Suprapubic skin (tissue), 4 donors: ENCODE measurements at regions not wholly inside any gene's neighbourhood (a gene's known extent, or its start where the extent isn't known, plus 50 kb on each side); places are given as distances from the start of the nearest gene placed in this dataset.
"Not testable (repeated sequence)": the region's sequence is repeated elsewhere in the genome, so short reads cannot be mapped to it uniquely, and the experiment has no call there.

ENCODE experiments used
- CTCF ChIP-seq, 2 donors: fragments of 200-600 bp in 1 of 2; fragments of 450-650 bp in 1 of 2; sonication (generic) in 1 of 2; IDR thresholded peaks; one replicate each; pipeline ENCODE4 v1.5.1; 2016 to 2019; ENCODE audit warnings: antibody characterized with exemption in 2 of 2, mild to moderate bottlenecking in 1 of 2, moderate library complexity in 1 of 2
- EP300 ChIP-seq: sonication (generic); formaldehyde crosslinking; IDR thresholded peaks from one replicate; pipeline ENCODE4 v1.6.1; 2017; ENCODE audit warnings: antibody characterized with exemption
- POLR2A ChIP-seq, 2 donors: fragments of 450-650 bp; IDR thresholded peaks; one replicate each; pipeline ENCODE4 v1.6.1; 2017; ENCODE audit warnings: antibody characterized with exemption in 2 of 2, mild to moderate bottlenecking in 2 of 2, moderate library complexity in 2 of 2
- POLR2AphosphoS5 ChIP-seq, 3 donors: sonication (generic); formaldehyde crosslinking; IDR thresholded peaks; one replicate each; pipeline ENCODE4 v1.6.1; 2017; ENCODE audit warnings: antibody characterized with exemption in 3 of 3

GRCh38 chr17:22200187-22200586, 507.9 kb downstream of the KCNJ18 start:
- TF ChIP-seq POLR2AphosphoS5 (IDR thresholded peaks at IDR 0.05); EP300; POLR2A (IDR thresholded peaks at IDR 0.05); CTCF (IDR thresholded peaks at IDR 0.05): not testable (repeated sequence)
